K562 (cell line): ENCODE measurements at regions not wholly inside any gene's neighbourhood (a gene's known extent, or its start where the extent isn't known, plus 50 kb on each side); places are given as distances from the start of the nearest gene placed in this dataset.

Experiments
- BACH1 ChIP-seq: fragments of 200-800 bp; sonication (Bioruptor generic); IDR thresholded peaks from 2 replicates; pipeline ENCODE4 v1.6.1; 2016; ENCODE audit warnings: missing genetic modification characterization, missing compliant biosample characterization
- BRCA1 ChIP-seq, 2 experiments: fragments of 450-650 bp in 1 of 2; sonication (generic) in 1 of 2; formaldehyde crosslinking in 1 of 2; IDR thresholded peaks; 2 replicates each; pipeline versions ENCODE4 v1.5.0 to v1.6.1; 2017 to 2020; ENCODE audit warnings: mild to moderate bottlenecking in 1 of 2, missing genetic modification reagents in 1 of 2
- CHD2 ChIP-seq: IDR thresholded peaks from 2 replicates; pipeline ENCODE4 v1.6.1; 2011; ENCODE audit warnings: low read depth, low read length
- CTBP1 ChIP-seq: fragments of 450-650 bp; IDR thresholded peaks from 2 replicates; pipeline ENCODE4 v1.6.1; 2016; ENCODE audit warnings: borderline replicate concordance
- EWSR1 ChIP-seq: fragments of 450-650 bp; IDR thresholded peaks from 2 replicates; pipeline ENCODE4 v1.6.1; 2018; ENCODE audit warnings: borderline replicate concordance, mild to moderate bottlenecking, low read depth, moderate library complexity; ENCODE audit not compliant: partially characterized antibody
- HBP1 ChIP-seq: fragments of 450-650 bp; formaldehyde crosslinking; IDR thresholded peaks from 2 replicates; pipeline ENCODE4 v1.4.0; 2022; ENCODE audit warnings: missing genetic modification characterization
- HIVEP1 ChIP-seq: fragments of 250-450 bp; sonication (Bioruptor Pico); IDR thresholded peaks from 2 replicates; pipeline ENCODE4 v1.4.0; 2020; ENCODE audit warnings: mild to moderate bottlenecking
- MTA2 ChIP-seq: fragments of 450-650 bp; IDR thresholded peaks from 2 replicates; pipeline ENCODE4 v1.6.1; 2016; ENCODE audit warnings: low read depth
- NCOA1 ChIP-seq: fragments of 450-650 bp; IDR thresholded peaks from 2 replicates; pipeline ENCODE4 v1.6.1; 2016; ENCODE audit warnings: low read depth
- NFIC ChIP-seq: fragments of 450-650 bp; IDR thresholded peaks from 2 replicates; pipeline ENCODE4 v1.6.1; 2017; ENCODE audit warnings: mild to moderate bottlenecking, inconsistent platforms
- NR4A1 ChIP-seq, 2 experiments: fragments of 250-450 bp in 1 of 2; fragments of 450-650 bp in 1 of 2; sonication (Bioruptor Pico) in 1 of 2; IDR thresholded peaks; 2 replicates each; pipeline versions ENCODE4 v1.4.0 to v1.6.1; 2016 to 2020; ENCODE audit warnings: mild to moderate bottlenecking in 2 of 2, missing compliant biosample characterization in 1 of 2, missing genetic modification characterization in 1 of 2, moderate library complexity in 1 of 2
- POLR2AphosphoS5 ChIP-seq: IDR thresholded peaks from 2 replicates; pipeline ENCODE4 v1.6.1; 2011; ENCODE audit warnings: mild to moderate bottlenecking, low read depth, low read length, moderate library complexity; ENCODE audit not compliant: control insufficient read depth, insufficient read depth
- PRPF4 ChIP-seq: fragments of 200-400 bp; formaldehyde crosslinking; IDR thresholded peaks from one replicate; pipeline ENCODE4 v1.6.1; 2017; ENCODE audit warnings: low read length, low read depth, mild to moderate bottlenecking; ENCODE audit not compliant: insufficient read depth, poor library complexity, severe bottlenecking
- SUPT5H ChIP-seq: fragments of 450-650 bp; IDR thresholded peaks from 2 replicates; pipeline ENCODE4 v1.6.1; 2016
- USF1 ChIP-seq: sonication (generic); formaldehyde crosslinking; IDR thresholded peaks from 2 replicates; pipeline ENCODE4 v1.9.0; 2022; ENCODE audit warnings: mild to moderate bottlenecking, missing genetic modification reagents
- USF2 ChIP-seq: sonication (generic); formaldehyde crosslinking; IDR thresholded peaks from 2 replicates; pipeline ENCODE4 v1.5.0; 2020; ENCODE audit warnings: missing genetic modification reagents
- ZNF23 ChIP-seq: fragments of 250-450 bp; sonication (Bioruptor Pico); IDR thresholded peaks from 2 replicates; pipeline ENCODE4 v1.4.0; 2020; ENCODE audit warnings: mild to moderate bottlenecking
- ZNF239 ChIP-seq: fragments of 250-450 bp; sonication (Bioruptor Pico); IDR thresholded peaks from 2 replicates; pipeline ENCODE4 v1.4.0; 2020; ENCODE audit warnings: mild to moderate bottlenecking
- ZNF324 ChIP-seq: fragments of 250-450 bp; sonication (Bioruptor Pico); IDR thresholded peaks from 2 replicates; pipeline ENCODE4 v1.4.0; 2020; ENCODE audit warnings: mild to moderate bottlenecking
- ZNF444 ChIP-seq: fragments of 250-450 bp; sonication (Bioruptor Pico); IDR thresholded peaks from 2 replicates; pipeline ENCODE4 v1.4.0; 2020; ENCODE audit warnings: mild to moderate bottlenecking, moderate library complexity
- ZSCAN32 ChIP-seq: fragments of 450-650 bp; formaldehyde crosslinking; IDR thresholded peaks from 2 replicates; pipeline ENCODE4 v1.4.0; 2020; ENCODE audit warnings: mild to moderate bottlenecking, moderate library complexity

DNA sequence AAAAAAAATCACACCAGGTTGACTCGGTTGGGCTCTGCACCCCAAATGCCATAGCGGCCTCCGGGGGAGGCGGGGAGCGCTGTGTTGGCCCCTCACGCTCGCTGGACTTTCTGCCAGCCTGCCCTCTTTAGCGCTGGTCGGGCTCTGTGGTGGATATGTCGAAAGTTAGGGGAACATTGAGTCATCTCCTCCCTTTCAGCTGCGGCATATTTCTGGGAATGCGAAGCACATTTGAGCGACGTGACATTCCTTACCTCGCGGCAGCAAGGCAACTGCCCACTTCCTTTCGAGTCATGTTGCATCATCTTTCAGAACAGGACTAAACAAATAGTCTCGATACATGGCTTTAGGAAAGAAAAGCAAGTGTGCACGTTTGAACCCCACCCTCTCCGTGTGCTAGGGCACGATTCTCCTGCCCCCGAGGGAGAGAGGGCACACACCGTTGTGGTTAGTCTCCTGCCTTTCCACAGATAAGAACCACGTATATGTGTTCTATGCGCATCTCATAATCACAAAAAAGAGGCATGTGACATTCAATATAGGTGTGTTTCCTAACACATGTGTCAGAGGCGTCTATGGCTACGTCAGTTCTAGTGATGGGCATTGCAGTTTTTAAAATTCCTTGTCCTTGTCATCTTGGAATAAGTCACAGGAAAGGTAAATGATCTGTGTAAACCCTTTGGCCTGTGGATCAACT lies 105.9 kb upstream of the SLC45A1 start (continued):
- TF ChIP-seq USF1 (CRISPR knock-in tag) (0 out of 2 replicates have a peak, but pooled peaks have one; percentile 29), ZNF239 (no peak; the same call in 1 of the 2 replicates), ZNF324 (CRISPR knock-in tag) (no peak), CHD2 (no peak), PRPF4 (no peak), CTBP1 (peak; percentile 89), POLR2AphosphoS5 (no peak), ZNF23 (CRISPR knock-in tag) (no peak), MTA2 (no peak), SUPT5H (no peak), HIVEP1 (CRISPR knock-in tag) (peak; percentile 80), NCOA1 (no peak), EWSR1 (no peak), BRCA1 (IDR thresholded peaks at IDR 0.05) (no peak), BRCA1 (CRISPR knock-in tag; IDR thresholded peaks at IDR 0.05) (no peak), ZNF444 (no peak), NR4A1 (CRISPR knock-in tag; IDR thresholded peaks at IDR 0.05) (no peak), NR4A1 (tag; IDR thresholded peaks at IDR 0.05) (no peak), NFIC (no peak), BACH1 (peak; percentile 21; the same call in 1 of the 2 replicates), USF2 (CRISPR knock-in tag) (no peak), ZSCAN32 (CRISPR knock-in tag) (peak; percentile 93), HBP1 (0 out of 2 replicates have a peak, but pooled peaks have one; percentile 45)
